SK-N-SH (cell line): ENCODE measurements at regions not wholly inside any gene's neighbourhood (a gene's known extent, or its start where the extent isn't known, plus 50 kb on each side); places are given as distances from the start of the nearest gene placed in this dataset.

ENCODE experiments used
- CTCF ChIA-PET: fragments of 300-600, 350-600 bp; formaldehyde crosslinking; extraction: SDS; loops from one replicate; lab custom pipeline; 2021; lab: Yijun Ruan, JAX
- POLR2A ChIA-PET: fragments of 350-600 bp; sonication (Branson Sonifier 250); formaldehyde crosslinking; extraction: SDS; loops from one replicate; lab custom pipeline; 2020; ENCODE audit warnings: antibody characterized with exemption, inconsistent platforms; lab: Yijun Ruan, JAX
- DNase-seq: peaks from one replicate; pipeline ENCODE4 v3.0.0; 2012
- H2AFZ ChIP-seq: fragments of 200-600 bp; sonication (generic); 2 replicates; pipeline ENCODE4 v1.8.1; 2016; ENCODE audit warnings: antibody characterized with exemption, mild to moderate bottlenecking, low read depth
- H3F3A ChIP-seq: fragments of 200-600 bp; sonication (generic); replicated peaks from 2 replicates; pipeline ENCODE3; 2016; ENCODE audit warnings: antibody characterized with exemption, mild to moderate bottlenecking; ENCODE audit not compliant: insufficient read depth
- H3K27ac ChIP-seq, 2 experiments: fragments of 200-500 bp in 1 of 2; fragments of 200-600 bp in 1 of 2; sonication (Bioruptor generic) in 1 of 2; sonication (generic), shearing (Covaris generic) in 1 of 2; 2 replicates each; pipeline versions ENCODE4 v1.5.1 to v1.6.1; 2014 to 2016; ENCODE audit warnings: low read depth in 2 of 2, inconsistent platforms in 1 of 2, low read length in 1 of 2, mild to moderate bottlenecking in 1 of 2, mixed read lengths in 1 of 2
- H3K27me3 ChIP-seq: fragments of 200-600 bp; sonication (generic), shearing (Covaris generic); 2 replicates; pipeline ENCODE4 v1.6.1; 2016; ENCODE audit warnings: mixed run types; ENCODE audit not compliant: insufficient read depth
- H3K36me3 ChIP-seq, 2 experiments: fragments of 200-500 bp in 1 of 2; fragments of 200-600 bp in 1 of 2; sonication (Bioruptor generic) in 1 of 2; sonication (generic) in 1 of 2; replicated peaks in 1 of 2; 2 replicates each; pipeline versions ENCODE3 to v1.5.1; 2014 to 2016; ENCODE audit warnings: low read length in 1 of 2, mild to moderate bottlenecking in 1 of 2; ENCODE audit not compliant: insufficient read depth in 2 of 2, control insufficient read depth in 1 of 2
- H3K4me1 ChIP-seq, 2 experiments: fragments of 200-500 bp in 1 of 2; fragments of 200-600 bp in 1 of 2; sonication (Bioruptor generic) in 1 of 2; sonication (generic), shearing (Covaris generic) in 1 of 2; 2 replicates each; pipeline versions ENCODE4 v1.5.1 to v1.6.1; 2014 to 2016; ENCODE audit warnings: low read depth in 1 of 2, low read length in 1 of 2, mixed run types in 1 of 2; ENCODE audit not compliant: insufficient read depth in 2 of 2, control insufficient read depth in 1 of 2
- H3K4me2 ChIP-seq: fragments of 200-600 bp; sonication (generic), shearing (Covaris generic); 2 replicates; pipeline ENCODE4 v1.6.1; 2017; ENCODE audit warnings: mixed run types
- H3K4me3 ChIP-seq, 2 experiments: fragments of 200-500 bp in 1 of 2; fragments of 200-600 bp in 1 of 2; sonication (Bioruptor generic) in 1 of 2; sonication (generic), shearing (Covaris generic) in 1 of 2; 2 replicates each; pipeline versions ENCODE4 v1.5.1 to v1.8.1; 2014 to 2016; ENCODE audit warnings: low read depth in 2 of 2, inconsistent platforms in 1 of 2, low read length in 1 of 2, mild to moderate bottlenecking in 1 of 2, mixed read lengths in 1 of 2, moderate library complexity in 1 of 2
- H3K79me2 ChIP-seq: fragments of 200-600 bp; sonication (generic); 2 replicates; pipeline ENCODE4 v1.8.1; 2017; ENCODE audit warnings: mild to moderate bottlenecking; ENCODE audit not compliant: insufficient read depth
- H3K9ac ChIP-seq: fragments of 200-600 bp; sonication (generic); 2 replicates; pipeline ENCODE4 v1.6.1; 2017; ENCODE audit warnings: mixed run types
- H3K9me2 ChIP-seq: fragments of 200-600 bp; sonication (generic); 2 replicates; pipeline ENCODE4 v1.6.1; 2017; ENCODE audit warnings: mixed run types
- H3K9me3 ChIP-seq: fragments of 200-600 bp; sonication (generic); 2 replicates; pipeline ENCODE4 v1.6.1; 2017; ENCODE audit warnings: mixed run types, mild to moderate bottlenecking, moderate library complexity
- H4K20me1 ChIP-seq: fragments of 200-600 bp; sonication (generic); 2 replicates; pipeline ENCODE4 v1.6.1; 2017; ENCODE audit warnings: mild to moderate bottlenecking, mixed run types; ENCODE audit not compliant: insufficient read depth
- CHD2 ChIP-seq: fragments of 150-350 bp; IDR thresholded peaks from 2 replicates; pipeline ENCODE4 v1.6.1; 2018; ENCODE audit warnings: low read length; ENCODE audit not compliant: partially characterized antibody
- ELF1 ChIP-seq: IDR thresholded peaks from 2 replicates; pipeline ENCODE4 v1.4.0; 2012
- EZH2phosphoT487 ChIP-seq: fragments of 200-600 bp; sonication (generic); IDR thresholded peaks from 2 replicates; pipeline ENCODE4 v1.6.1; 2017; ENCODE audit warnings: low read depth, mixed run types, mild to moderate bottlenecking, antibody characterized with exemption, moderate library complexity, borderline replicate concordance
- FOSL2 ChIP-seq: IDR thresholded peaks from 2 replicates; pipeline ENCODE4 v1.4.0; 2012; ENCODE audit warnings: low read depth, mild to moderate bottlenecking, moderate library complexity, borderline replicate concordance
- GABPA ChIP-seq: IDR thresholded peaks from 2 replicates; pipeline ENCODE4 v1.4.0; 2012; ENCODE audit warnings: low read depth, mild to moderate bottlenecking
- MEF2A ChIP-seq: IDR thresholded peaks from 2 replicates; pipeline ENCODE4 v1.4.0; 2012; ENCODE audit warnings: low read depth, borderline replicate concordance
- NFIC ChIP-seq: IDR thresholded peaks from 2 replicates; pipeline ENCODE4 v1.4.0; 2012; ENCODE audit warnings: borderline replicate concordance
- NRF1 ChIP-seq: IDR thresholded peaks from 2 replicates; pipeline ENCODE4 v1.6.1; 2012; ENCODE audit warnings: low read depth, mild to moderate bottlenecking, low read length
- POLR2AphosphoS5 ChIP-seq: IDR thresholded peaks from 2 replicates; pipeline ENCODE4 v1.6.1; 2012; ENCODE audit warnings: low read depth, low read length
- RCOR1 ChIP-seq: fragments of 150-350 bp; IDR thresholded peaks from 2 replicates; pipeline ENCODE4 v1.6.1; 2017; ENCODE audit warnings: antibody characterized with exemption, low read length
- SIN3A ChIP-seq: IDR thresholded peaks from 2 replicates; pipeline ENCODE4 v1.6.1; 2012; ENCODE audit warnings: low read depth, mild to moderate bottlenecking, low read length, moderate library complexity, borderline replicate concordance
- SMC3 ChIP-seq: IDR thresholded peaks from 2 replicates; pipeline ENCODE4 v1.6.1; 2012; ENCODE audit warnings: low read depth, low read length, improper control_type of control experiment
- TEAD4 ChIP-seq: IDR thresholded peaks from 2 replicates; pipeline ENCODE4 v1.4.0; 2012; ENCODE audit warnings: mild to moderate bottlenecking, borderline replicate concordance; ENCODE audit not compliant: insufficient read depth
- YY1 ChIP-seq: IDR thresholded peaks from 2 replicates; pipeline ENCODE4 v1.4.0; 2012; ENCODE audit warnings: low read depth, mild to moderate bottlenecking
- WGBS: methylation state at CpG from one replicate; pipeline ENCODE4 v1.1.6; 2017; ENCODE audit warnings: low lambda C conversion rate; 5-methylcytosine and 5-hydroxymethylcytosine counted together
- TF ChIP-seq, protein P1 (sequence below): IDR thresholded peaks from 2 replicates; pipeline ENCODE4; 2012
- TF ChIP-seq, protein P2 (sequence below): IDR thresholded peaks from 2 replicates; pipeline ENCODE4 v1.6.1; 2012; ENCODE audit warnings: mild to moderate bottlenecking, low read depth, low read length, moderate library complexity

DNA sequence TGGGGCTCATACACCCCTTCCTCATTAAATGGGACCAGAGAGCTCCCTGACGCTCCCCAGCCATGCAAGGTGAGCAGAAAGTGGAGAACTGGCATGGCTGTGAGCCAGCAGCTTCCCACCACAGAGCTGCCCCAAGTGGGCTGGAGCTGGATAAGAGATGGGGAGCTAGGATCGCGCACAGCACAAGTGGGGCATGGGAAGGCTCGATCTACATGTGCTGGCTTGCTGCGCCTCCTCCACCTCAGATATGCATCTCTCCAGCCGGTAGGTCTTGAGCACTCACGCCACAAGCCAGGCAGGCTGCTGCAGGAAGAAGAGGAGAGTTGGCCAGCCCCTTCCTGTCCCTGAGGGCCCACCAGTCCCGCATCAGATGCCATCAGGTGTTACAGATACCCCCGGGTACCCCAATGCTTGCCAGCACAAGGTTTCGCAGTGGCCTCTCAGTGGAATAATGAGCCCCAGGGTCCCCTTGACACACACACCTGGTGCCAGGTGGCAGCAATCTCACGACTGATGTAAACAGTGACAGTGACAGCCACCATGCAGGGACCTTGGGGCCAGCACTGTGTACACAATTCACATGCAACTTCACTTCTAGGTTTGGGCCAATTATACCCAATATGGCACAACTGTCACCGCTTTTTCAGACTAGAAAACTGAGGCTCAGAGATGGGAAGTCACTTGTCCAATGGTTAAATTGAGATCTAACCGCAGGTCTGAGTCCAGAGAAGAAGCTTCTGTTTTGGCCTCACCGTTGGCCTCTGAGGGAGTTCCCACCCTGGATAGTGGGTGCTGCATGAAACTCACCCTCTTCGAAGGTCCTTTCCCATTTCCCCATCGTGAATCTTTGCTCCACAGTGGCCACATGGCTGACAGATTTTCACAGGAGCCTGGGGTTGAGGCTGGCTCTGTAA is 79.3 kb downstream of the OAT start:
- Histone ChIP-seq H3F3A (no peaks in the 10 kb centered on the region), H2AFZ (no peak overlapping the region), H3K4me2 (no peak overlapping the region), H3K9me2 (no peaks in the 10 kb centered on the region), H3K27ac (no peak overlapping the region), H3K36me3 (no peaks in the 10 kb centered on the region), H4K20me1 (no peaks in the 10 kb centered on the region), H3K9me3 (no peaks in the 10 kb centered on the region), H3K4me1 (no peaks in the 10 kb centered on the region; a peak in 1 of 4 replicates), H3K9ac (no peak overlapping the region), H3K4me3 (no peak overlapping the region), H3K79me2 (no peaks in the 10 kb centered on the region), H3K27me3 (no peaks in the 10 kb centered on the region)
- no peak for DNase-seq
- TF ChIP-seq, protein P1, sequence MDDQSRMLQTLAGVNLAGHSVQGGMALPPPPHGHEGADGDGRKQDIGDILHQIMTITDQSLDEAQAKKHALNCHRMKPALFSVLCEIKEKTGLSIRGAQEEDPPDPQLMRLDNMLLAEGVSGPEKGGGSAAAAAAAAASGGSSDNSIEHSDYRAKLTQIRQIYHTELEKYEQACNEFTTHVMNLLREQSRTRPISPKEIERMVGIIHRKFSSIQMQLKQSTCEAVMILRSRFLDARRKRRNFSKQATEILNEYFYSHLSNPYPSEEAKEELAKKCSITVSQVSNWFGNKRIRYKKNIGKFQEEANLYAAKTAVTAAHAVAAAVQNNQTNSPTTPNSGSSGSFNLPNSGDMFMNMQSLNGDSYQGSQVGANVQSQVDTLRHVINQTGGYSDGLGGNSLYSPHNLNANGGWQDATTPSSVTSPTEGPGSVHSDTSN, result no peak
- TF ChIP-seq TEAD4 (no peak), GABPA (no peak), CHD2 (no peak), ELF1 (no peak), NRF1 (no peak)
- WGBS, result 43% methylated on average over 9 of the region's 16 CpGs
- CTCF ChIA-PET, result interaction anchor here (1.2 kb wide), 1 partner anchor 49 kb away, joined by 4 read pairs; no protein-coding TSS in a partner anchor
- POLR2A ChIA-PET, result no interaction called here

DNA sequence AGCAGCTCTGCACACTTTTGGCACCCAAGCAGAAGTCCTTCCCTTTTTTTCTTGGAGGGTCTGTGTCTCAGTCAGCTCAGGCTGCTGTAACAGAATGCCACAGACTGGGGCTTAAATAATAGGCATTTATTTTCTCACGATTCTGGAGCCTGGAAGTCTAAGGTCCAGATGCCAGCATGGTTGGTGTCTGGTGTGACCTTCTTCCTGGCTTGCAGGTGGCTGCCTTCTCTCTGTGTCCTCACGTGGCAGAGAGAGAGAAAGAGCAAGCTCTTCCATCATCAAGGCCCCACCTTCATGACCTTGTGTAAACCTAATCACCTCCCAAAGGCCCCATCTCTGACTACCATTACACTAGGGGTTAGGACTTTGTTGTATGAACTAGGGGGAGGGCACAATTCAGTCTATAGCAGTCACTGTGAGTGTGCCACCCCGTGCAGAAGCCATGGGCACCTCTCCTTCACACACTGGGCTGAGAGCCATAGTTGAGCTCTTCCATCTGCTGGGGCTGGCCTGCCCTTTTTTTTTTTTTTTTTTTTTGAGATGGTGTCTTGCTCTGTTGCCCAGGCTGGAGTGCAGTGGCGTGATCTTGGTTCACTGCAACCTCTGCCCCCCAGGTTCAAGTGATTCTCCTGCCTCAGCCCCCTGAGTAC is 80.3 kb downstream of the OAT start:
- Histone ChIP-seq H3F3A (no peaks in the 10 kb centered on the region), H3K36me3 (no peaks in the 10 kb centered on the region), H3K4me2 (no peak overlapping the region), H4K20me1 (no peaks in the 10 kb centered on the region), H3K4me1 (no peaks in the 10 kb centered on the region; a peak in 1 of 4 replicates)
- DNase-seq, result no peak
- POLR2A ChIA-PET, result no interaction called here
- no peak for TF ChIP-seq EZH2phosphoT487
- TF ChIP-seq, all 33 proteins: peak for 0
- Histone ChIP-seq H2AFZ (no peak overlapping the region), H3K9me3 (no peaks in the 10 kb centered on the region), H3K9me2 (no peaks in the 10 kb centered on the region), H3K4me3 (no peak overlapping the region), H3K9ac (no peak overlapping the region), H3K27me3 (no peaks in the 10 kb centered on the region), H3K79me2 (no peaks in the 10 kb centered on the region), H3K27ac (no peak overlapping the region)
- WGBS, result 4% methylated on average over 4 of the region's 4 CpGs
- CTCF ChIA-PET, result interaction anchor here (1.0 to 1.2 kb wide), 2 partner anchors 50 to 344 kb away, joined by 3 to 4 read pairs; no protein-coding TSS in a partner anchor

DNA sequence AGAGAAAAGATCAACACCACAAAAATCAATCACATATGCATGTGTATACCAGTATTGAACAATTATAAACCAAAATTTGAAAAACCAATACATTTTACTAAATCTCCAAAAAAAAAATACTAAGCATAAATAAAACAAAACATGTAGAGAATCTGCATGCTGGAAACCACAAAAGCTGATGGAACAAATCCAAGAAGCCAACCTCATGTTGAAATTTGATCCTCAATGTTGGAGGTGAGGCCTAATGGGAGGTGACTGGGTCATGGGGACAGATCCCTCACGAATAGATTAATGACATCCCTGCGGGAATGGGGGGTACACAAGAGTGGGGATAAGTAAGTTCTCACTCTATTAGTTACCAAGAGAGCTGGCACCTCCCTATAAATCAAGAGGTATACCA is 82.5 kb downstream of the OAT start:
- no peaks in the 10 kb centered on the region for H3K9me2 ChIP-seq
- POLR2A ChIA-PET, result no interaction called here
- H3F3A ChIP-seq, result no peaks in the 10 kb centered on the region
- no peaks in the 10 kb centered on the region for H3K9me3 ChIP-seq
- no peak overlapping the region for H2AFZ ChIP-seq
- CTCF ChIA-PET, result interaction anchor here (1.0 kb wide), 1 partner anchor 342 kb away, joined by 3 read pairs; no protein-coding TSS in a partner anchor
- no peaks in the 10 kb centered on the region for H4K20me1 ChIP-seq
- no peaks in the 10 kb centered on the region for H3K36me3 ChIP-seq
- no peak overlapping the region for H3K27ac ChIP-seq
- H3K4me3 ChIP-seq, result no peak overlapping the region
- no peak overlapping the region for H3K4me2 ChIP-seq
- H3K9ac ChIP-seq, result no peak overlapping the region
- TF ChIP-seq EZH2phosphoT487 (no peak), SMC3 (no peak), YY1 (no peak), RCOR1 (no peak), SIN3A (no peak), FOSL2 (no peak), MEF2A (no peak), NFIC (no peak), POLR2AphosphoS5 (no peak)
- TF ChIP-seq, protein P2, sequence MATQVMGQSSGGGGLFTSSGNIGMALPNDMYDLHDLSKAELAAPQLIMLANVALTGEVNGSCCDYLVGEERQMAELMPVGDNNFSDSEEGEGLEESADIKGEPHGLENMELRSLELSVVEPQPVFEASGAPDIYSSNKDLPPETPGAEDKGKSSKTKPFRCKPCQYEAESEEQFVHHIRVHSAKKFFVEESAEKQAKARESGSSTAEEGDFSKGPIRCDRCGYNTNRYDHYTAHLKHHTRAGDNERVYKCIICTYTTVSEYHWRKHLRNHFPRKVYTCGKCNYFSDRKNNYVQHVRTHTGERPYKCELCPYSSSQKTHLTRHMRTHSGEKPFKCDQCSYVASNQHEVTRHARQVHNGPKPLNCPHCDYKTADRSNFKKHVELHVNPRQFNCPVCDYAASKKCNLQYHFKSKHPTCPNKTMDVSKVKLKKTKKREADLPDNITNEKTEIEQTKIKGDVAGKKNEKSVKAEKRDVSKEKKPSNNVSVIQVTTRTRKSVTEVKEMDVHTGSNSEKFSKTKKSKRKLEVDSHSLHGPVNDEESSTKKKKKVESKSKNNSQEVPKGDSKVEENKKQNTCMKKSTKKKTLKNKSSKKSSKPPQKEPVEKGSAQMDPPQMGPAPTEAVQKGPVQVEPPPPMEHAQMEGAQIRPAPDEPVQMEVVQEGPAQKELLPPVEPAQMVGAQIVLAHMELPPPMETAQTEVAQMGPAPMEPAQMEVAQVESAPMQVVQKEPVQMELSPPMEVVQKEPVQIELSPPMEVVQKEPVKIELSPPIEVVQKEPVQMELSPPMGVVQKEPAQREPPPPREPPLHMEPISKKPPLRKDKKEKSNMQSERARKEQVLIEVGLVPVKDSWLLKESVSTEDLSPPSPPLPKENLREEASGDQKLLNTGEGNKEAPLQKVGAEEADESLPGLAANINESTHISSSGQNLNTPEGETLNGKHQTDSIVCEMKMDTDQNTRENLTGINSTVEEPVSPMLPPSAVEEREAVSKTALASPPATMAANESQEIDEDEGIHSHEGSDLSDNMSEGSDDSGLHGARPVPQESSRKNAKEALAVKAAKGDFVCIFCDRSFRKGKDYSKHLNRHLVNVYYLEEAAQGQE, result no peak
- H3K79me2 ChIP-seq, result no peaks in the 10 kb centered on the region
- no peaks in the 10 kb centered on the region for H3K27me3 ChIP-seq
- no peak for DNase-seq
- WGBS, result 13% methylated on average over 2 of the region's 2 CpGs
- H3K4me1 ChIP-seq, result no peaks in the 10 kb centered on the region; a peak in 1 of 4 replicates
